ENCODE measurements at regions not wholly inside any gene's neighbourhood (a gene's known extent, or its start where the extent isn't known, plus 50 kb on each side); places are given as distances from the start of the nearest gene placed in this dataset.

DNA sequence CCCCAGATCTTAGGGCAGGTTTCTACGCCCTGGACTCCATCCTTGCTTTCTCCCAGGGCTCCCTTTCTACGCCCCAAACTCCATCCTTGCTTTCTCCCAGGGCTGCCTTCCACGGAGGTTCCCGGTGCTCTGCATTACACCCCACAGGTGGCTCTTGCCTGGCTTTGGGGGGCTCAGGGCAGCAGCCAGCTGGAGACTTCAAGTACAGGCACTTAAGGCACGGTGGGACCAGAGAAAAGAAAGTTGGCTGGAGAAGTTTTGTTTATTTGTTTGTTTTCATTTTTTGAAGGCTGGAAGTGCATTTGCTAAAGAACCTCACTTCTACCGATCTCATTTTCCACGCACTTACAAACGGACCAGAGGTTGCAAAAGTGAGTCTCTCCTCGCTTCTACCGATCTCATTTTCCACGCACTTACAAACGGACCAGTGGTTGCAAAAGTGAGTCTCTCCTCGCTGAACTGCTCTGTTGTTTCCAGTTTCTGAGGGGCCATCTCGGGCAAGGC, 103.8 kb upstream of the MED13L start:
- TF ChIP-seq, protein P1, sequence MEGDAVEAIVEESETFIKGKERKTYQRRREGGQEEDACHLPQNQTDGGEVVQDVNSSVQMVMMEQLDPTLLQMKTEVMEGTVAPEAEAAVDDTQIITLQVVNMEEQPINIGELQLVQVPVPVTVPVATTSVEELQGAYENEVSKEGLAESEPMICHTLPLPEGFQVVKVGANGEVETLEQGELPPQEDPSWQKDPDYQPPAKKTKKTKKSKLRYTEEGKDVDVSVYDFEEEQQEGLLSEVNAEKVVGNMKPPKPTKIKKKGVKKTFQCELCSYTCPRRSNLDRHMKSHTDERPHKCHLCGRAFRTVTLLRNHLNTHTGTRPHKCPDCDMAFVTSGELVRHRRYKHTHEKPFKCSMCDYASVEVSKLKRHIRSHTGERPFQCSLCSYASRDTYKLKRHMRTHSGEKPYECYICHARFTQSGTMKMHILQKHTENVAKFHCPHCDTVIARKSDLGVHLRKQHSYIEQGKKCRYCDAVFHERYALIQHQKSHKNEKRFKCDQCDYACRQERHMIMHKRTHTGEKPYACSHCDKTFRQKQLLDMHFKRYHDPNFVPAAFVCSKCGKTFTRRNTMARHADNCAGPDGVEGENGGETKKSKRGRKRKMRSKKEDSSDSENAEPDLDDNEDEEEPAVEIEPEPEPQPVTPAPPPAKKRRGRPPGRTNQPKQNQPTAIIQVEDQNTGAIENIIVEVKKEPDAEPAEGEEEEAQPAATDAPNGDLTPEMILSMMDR (IDR thresholded peaks at IDR 0.05; ENCODE audit: extremely low read depth in 1 of 2, insufficient read depth in 1 of 2, low read depth in 1 of 2, low read length in 2 of 2) = no peak
- TF ChIP-seq POLR2AphosphoS5 (IDR thresholded peaks at IDR 0.05; ENCODE audit: insufficient read depth, low read depth, low read length) (no peak), EZH2 (IDR thresholded peaks at IDR 0.05; ENCODE audit: borderline replicate concordance, low read depth, low read length, severe bottlenecking) (no peak), POLR2A (IDR thresholded peaks at IDR 0.05; ENCODE audit: low read depth, low read length) (no peak)
- TF ChIP-seq, protein P2, sequence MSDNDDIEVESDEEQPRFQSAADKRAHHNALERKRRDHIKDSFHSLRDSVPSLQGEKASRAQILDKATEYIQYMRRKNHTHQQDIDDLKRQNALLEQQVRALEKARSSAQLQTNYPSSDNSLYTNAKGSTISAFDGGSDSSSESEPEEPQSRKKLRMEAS (IDR thresholded peaks at IDR 0.05; ENCODE audit: insufficient read depth, insufficient read length) = no peak
